WTC11 (cell line): ENCODE measurements at regions not wholly inside any gene's neighbourhood (a gene's known extent, or its start where the extent isn't known, plus 50 kb on each side); places are given as distances from the start of the nearest gene placed in this dataset.

Experiments
- ATAC-seq: fragments of 200-7000 bp; cut with Tn5 transposase; 2 replicates; pipeline ENCODE4 v1.10.0; 2021; ENCODE audit warnings: mild to moderate bottlenecking, moderate library complexity
- CTCF ChIA-PET: fragments of 300-600 bp; sonication (Branson Sonifier 250); formaldehyde crosslinking; loops from one replicate; lab custom pipeline; 2021; ENCODE audit warnings: antibody characterized with exemption; lab: Charles Lee
- POLR2A ChIA-PET: fragments of 350-600 bp; sonication (Branson Sonifier 250); formaldehyde crosslinking; loops from one replicate; lab custom pipeline; 2021; ENCODE audit warnings: antibody characterized with exemption; lab: Charles Lee
- DNase-seq: peaks from one replicate; pipeline ENCODE4 v3.0.0; 2021; ENCODE audit warnings: low spot score
- H3K27ac Mint-ChIP-seq: 2 replicates; pipeline ENCODE4 v1.8.0; 2021; ENCODE audit warnings: mixed read lengths
- H3K27me3 Mint-ChIP-seq: 2 replicates; pipeline ENCODE4 v1.8.0; 2021; ENCODE audit warnings: low read depth, mild to moderate bottlenecking, moderate library complexity, mixed read lengths
- H3K36me3 Mint-ChIP-seq: 2 replicates; pipeline ENCODE4 v1.8.0; 2021; ENCODE audit warnings: mixed read lengths
- H3K4me1 Mint-ChIP-seq: 2 replicates; pipeline ENCODE4 v1.8.0; 2022; ENCODE audit warnings: mixed read lengths
- H3K4me3 Mint-ChIP-seq: 2 replicates; pipeline ENCODE4 v1.8.0; 2021; ENCODE audit warnings: mild to moderate bottlenecking, moderate library complexity, mixed read lengths
- H3K9me3 Mint-ChIP-seq: 2 replicates; pipeline ENCODE4 v1.8.0; 2021; ENCODE audit warnings: mixed read lengths
- AR ChIP-seq: fragments of 250-450 bp; sonication (Bioruptor Pico); IDR thresholded peaks from 2 replicates; pipeline ENCODE4 v1.9.0; 2021; ENCODE audit warnings: mild to moderate bottlenecking
- ATF3 ChIP-seq: sonication (generic); formaldehyde crosslinking; conservative IDR thresholded peaks from 2 replicates; pipeline ENCODE4 v1.8.1; 2022; ENCODE audit warnings: mild to moderate bottlenecking, missing genetic modification reagents
- CDX4 ChIP-seq: fragments of 250-450 bp; sonication (Bioruptor Pico); IDR thresholded peaks from 2 replicates; pipeline ENCODE4 v1.9.0; 2021; ENCODE audit warnings: moderate library complexity, mild to moderate bottlenecking, inconsistent platforms, borderline replicate concordance
- E2F1 ChIP-seq: sonication (generic); formaldehyde crosslinking; IDR thresholded peaks from 2 replicates; pipeline ENCODE4 v1.8.0; 2022; ENCODE audit warnings: mild to moderate bottlenecking, missing genetic modification reagents
- E2F5 ChIP-seq: sonication (generic); formaldehyde crosslinking; IDR thresholded peaks from 2 replicates; pipeline ENCODE4 v1.8.1; 2022; ENCODE audit warnings: mild to moderate bottlenecking, moderate library complexity, missing genetic modification reagents
- GRHL2 ChIP-seq: fragments of 250-450 bp; sonication (Bioruptor Pico); IDR thresholded peaks from 2 replicates; pipeline ENCODE4 v1.8.0; 2022; ENCODE audit warnings: mild to moderate bottlenecking, moderate library complexity; ENCODE audit not compliant: insufficient replicate concordance, severe bottlenecking
- GTF2I ChIP-seq: fragments of 250-450 bp; sonication (Bioruptor Pico); conservative IDR thresholded peaks from 2 replicates; pipeline ENCODE4 v1.4.0; 2021; ENCODE audit warnings: mild to moderate bottlenecking
- NR2C2 ChIP-seq: sonication (generic); formaldehyde crosslinking; IDR thresholded peaks from 2 replicates; pipeline ENCODE4 v1.8.0; 2022; ENCODE audit warnings: mild to moderate bottlenecking, missing genetic modification reagents
- NR3C1 ChIP-seq: sonication (generic); formaldehyde crosslinking; conservative IDR thresholded peaks from 2 replicates; pipeline ENCODE4 v1.8.1; 2023; ENCODE audit warnings: low read depth, mild to moderate bottlenecking, missing genetic modification reagents
- SMAD3 ChIP-seq: sonication (generic); formaldehyde crosslinking; IDR thresholded peaks from 2 replicates; pipeline ENCODE4 v1.8.0; 2022; ENCODE audit warnings: missing genetic modification reagents, mild to moderate bottlenecking, borderline replicate concordance
- SMAD4 ChIP-seq: sonication (generic); formaldehyde crosslinking; IDR thresholded peaks from 2 replicates; pipeline ENCODE4 v1.8.0; 2022; ENCODE audit warnings: mild to moderate bottlenecking, missing genetic modification reagents
- STAT6 ChIP-seq: sonication (generic); formaldehyde crosslinking; conservative IDR thresholded peaks from 2 replicates; pipeline ENCODE4 v1.8.1; 2023; ENCODE audit warnings: mild to moderate bottlenecking, low read depth, missing genetic modification reagents, moderate library complexity
- TP53 ChIP-seq: sonication (generic); formaldehyde crosslinking; IDR thresholded peaks from 2 replicates; pipeline ENCODE4 v1.8.1; 2023; ENCODE audit warnings: mild to moderate bottlenecking, missing genetic modification reagents
- USF2 ChIP-seq: sonication (generic); formaldehyde crosslinking; IDR thresholded peaks from 2 replicates; pipeline ENCODE4 v1.8.1; 2023; ENCODE audit warnings: mild to moderate bottlenecking, missing genetic modification reagents, moderate library complexity
- ZNF219 ChIP-seq: sonication (generic); formaldehyde crosslinking; IDR thresholded peaks from 2 replicates; pipeline ENCODE4 v1.8.0; 2023; ENCODE audit warnings: missing genetic modification reagents, mild to moderate bottlenecking, borderline replicate concordance
- ZNF281 ChIP-seq: sonication (generic); formaldehyde crosslinking; IDR thresholded peaks from 2 replicates; pipeline ENCODE4 v1.8.0; 2023; ENCODE audit warnings: mild to moderate bottlenecking, missing genetic modification reagents
- ZNF416 ChIP-seq: fragments of 250-450 bp; sonication (Bioruptor Pico); IDR thresholded peaks from 2 replicates; pipeline ENCODE4 v1.9.0; 2021; ENCODE audit warnings: mild to moderate bottlenecking, inconsistent platforms
- ZNF423 ChIP-seq: fragments of 250-450 bp; sonication (Bioruptor Pico); IDR thresholded peaks from 2 replicates; pipeline ENCODE4 v2.1.2; 2022; ENCODE audit warnings: mild to moderate bottlenecking, moderate library complexity
- ZNF512 ChIP-seq: sonication (generic); formaldehyde crosslinking; IDR thresholded peaks from 2 replicates; pipeline ENCODE4 v1.8.1; 2022; ENCODE audit warnings: missing genetic modification reagents, borderline replicate concordance

- Mint-ChIP-seq H3K27me3 (no peaks in the 10 kb centered on the region), H3K27ac (no peak overlapping the region), H3K36me3 (no peaks in the 10 kb centered on the region), H3K4me3 (no peak overlapping the region), H3K9me3 (no peaks in the 10 kb centered on the region), H3K4me1 (peaks cover 19% of the 10 kb centered on the region)
- TF ChIP-seq NR3C1 (CRISPR knock-in tag) (no peak), ZNF416 (CRISPR knock-in tag) (no peak), ATF3 (no peak), ZNF512 (CRISPR knock-in tag) (no peak), NR2C2 (CRISPR knock-in tag) (no peak), E2F1 (CRISPR knock-in tag) (no peak), GTF2I (CRISPR knock-in tag) (no peak), USF2 (CRISPR knock-in tag) (no peak), STAT6 (CRISPR knock-in tag) (no peak), AR (CRISPR knock-in tag) (no peak), SMAD3 (CRISPR knock-in tag) (no peak), GRHL2 (CRISPR knock-in tag) (no peak), CDX4 (CRISPR knock-in tag) (no peak), ZNF219 (CRISPR knock-in tag) (no peak), TP53 (CRISPR knock-in tag) (no peak), E2F5 (CRISPR knock-in tag) (no peak), SMAD4 (no peak), ZNF423 (CRISPR knock-in tag) (no peak), ZNF281 (CRISPR knock-in tag) (no peak)
- ChIA-PET POLR2A (no interaction called here), CTCF (no interaction called here)
- DNase-seq: no peak
- ATAC-seq: peak; percentile 36; the same call in 1 of the 2 replicates
These were observed 162.8 kb upstream of the BMPER start for GRCh38 chr7:33742521-33742920.
